ENCODE measurements at regions not wholly inside any gene's neighbourhood (a gene's known extent, or its start where the extent isn't known, plus 50 kb on each side); places are given as distances from the start of the nearest gene placed in this dataset.
"Not testable (repeated sequence)": the region's sequence is repeated elsewhere in the genome, so short reads cannot be mapped to it uniquely, and the experiment has no call there.

DNA sequence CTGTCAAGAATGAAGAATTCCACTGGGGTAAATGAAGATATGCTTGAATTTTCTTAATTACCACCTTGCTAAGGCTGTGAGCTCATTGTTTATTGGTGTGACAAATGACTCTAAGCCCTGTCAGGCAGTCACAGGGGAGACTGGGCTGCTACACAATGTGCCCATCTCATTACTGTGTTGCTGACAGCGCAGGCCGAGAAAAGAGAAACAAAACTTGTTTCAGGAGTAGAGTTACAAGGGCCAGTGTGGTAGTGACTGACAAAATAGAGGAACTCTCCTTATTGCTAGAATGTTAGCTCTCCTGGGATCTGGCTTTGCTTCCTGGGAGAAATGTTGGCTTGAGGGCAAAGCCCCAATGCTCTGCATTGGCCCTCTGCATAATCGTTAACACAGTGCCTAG, 130.4 kb upstream of the CRBN start:
- no peak for DNase-seq

DNA sequence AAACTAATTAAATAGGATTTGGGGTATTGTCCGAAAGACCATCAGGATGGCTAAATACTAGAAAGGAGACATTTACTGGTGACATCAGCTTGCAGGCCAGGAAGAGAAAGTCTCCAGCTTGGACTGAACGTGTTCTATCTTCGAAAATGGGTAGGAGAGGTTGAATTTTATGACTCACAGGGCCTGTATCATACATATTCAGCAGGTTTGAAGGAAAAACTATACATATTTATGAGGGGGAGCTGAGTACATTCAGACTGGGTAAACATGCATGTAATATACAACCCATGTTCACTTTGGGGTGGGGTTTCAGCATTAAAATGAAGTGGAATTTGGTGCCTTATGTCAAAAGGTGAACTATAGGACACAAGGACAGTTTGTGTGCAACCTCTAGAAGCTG, 129.3 kb upstream of the CRBN start:
- DNase-seq = no peak

DNA sequence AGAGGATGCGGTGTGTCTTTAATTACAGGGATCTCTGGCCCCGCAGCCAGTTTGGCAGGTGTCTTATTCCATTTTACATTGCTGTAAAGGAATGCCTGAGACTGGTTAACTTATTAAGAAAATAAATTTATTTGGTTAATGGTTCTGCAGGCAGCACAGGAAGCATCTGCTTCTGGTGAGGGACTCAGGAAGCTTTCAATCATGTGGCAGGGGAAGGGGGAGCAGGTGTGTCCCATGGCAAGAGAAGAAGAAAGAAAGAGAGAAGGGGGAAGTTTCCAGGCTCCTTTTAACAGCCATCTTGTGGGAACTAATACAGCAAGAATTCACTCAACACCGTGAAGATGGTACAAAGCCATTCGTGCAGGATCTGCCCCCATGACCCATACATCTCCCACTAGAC, 128.0 kb upstream of the CRBN start:
- DNase-seq = no peak

GRCh38 chr3:3305841-3306240, 126.3 kb upstream of the CRBN start:
- DNase-seq = no peak

GRCh38 chr3:3305084-3305483, 125.6 kb upstream of the CRBN start:
- no peak for DNase-seq

DNA sequence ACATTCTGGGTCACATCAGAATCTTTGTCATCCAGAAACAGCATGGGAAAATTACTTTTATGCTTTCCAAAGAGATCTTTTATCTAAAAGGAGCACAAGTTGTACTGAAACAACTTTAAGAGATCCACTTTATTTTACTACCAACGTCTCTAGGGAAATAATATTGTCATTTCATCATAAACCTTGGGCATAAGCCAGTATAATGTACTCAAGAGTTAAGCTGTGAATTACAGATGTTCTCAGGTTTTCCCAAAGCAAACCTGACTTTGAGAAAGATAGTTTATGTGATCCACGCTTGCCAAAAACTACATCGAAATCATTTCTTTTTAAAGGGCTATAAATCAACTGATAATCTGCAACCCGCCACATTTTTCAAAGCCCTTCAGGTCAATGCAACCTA, 124.1 kb upstream of the CRBN start:
- DNase-seq = no peak

DNA sequence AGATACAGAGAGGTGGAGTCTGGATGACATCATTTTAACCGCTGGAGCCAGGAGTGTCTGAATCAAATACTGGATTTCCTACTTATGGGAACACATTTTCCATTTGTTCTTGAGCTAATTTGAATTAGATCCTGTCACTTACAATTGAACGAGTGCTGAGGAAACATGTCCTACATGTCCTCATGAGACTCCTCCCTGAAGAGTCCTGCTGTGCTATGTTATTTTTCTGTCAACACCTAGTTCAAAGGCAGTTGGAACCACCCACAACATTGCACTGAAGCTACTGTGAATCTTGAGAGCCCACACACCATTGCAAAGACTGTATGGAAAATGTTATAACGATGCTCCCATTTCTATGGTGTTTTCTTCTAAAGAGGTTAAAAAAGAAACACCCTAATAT, 123.5 kb upstream of the CRBN start:
- DNase-seq = no peak

DNA sequence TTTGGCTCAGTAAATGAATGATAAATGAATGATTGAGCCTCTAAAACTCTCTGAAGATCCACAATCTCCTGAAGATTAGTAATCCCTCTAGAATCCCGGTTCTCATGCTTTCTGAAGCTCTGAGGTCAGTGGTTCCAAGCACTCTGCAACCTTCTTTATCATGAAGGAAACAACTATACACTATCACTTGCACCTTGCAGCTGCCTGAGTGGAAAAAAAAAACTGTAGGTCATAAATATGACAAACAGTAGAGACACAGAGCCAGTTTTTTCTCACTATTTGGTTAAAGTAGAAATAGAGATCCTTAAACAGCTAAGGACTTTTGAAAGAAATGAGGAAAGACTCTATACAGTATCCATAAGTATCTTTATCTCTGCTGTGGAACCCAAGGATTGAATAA, 122.0 kb upstream of the CRBN start:
- no peak for DNase-seq

- no peak for DNase-seq
These were observed 117.5 kb upstream of the CRBN start for GRCh38 chr3:3296979-3297381.

DNA sequence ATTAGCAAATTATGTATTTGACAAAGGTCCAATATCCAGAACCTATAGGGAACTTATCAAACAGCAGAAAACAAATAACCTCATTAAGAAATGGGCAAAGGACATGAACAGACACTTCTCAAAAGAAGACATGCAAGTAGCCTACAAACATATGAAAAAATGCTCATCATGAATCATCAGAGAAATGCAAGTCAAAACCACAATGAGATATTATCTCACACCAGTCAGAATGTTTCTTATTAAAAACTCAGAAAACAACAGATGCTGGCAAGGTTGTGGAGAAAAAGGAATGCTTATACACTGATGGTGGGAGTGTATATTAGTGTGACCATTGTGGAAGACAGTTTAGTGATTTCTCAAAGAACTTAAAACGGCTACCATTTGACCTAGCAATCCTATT, 116.1 kb upstream of the CRBN start:
- no peak for DNase-seq

- not testable (repeated sequence) for DNase-seq
These were observed 112.3 kb upstream of the CRBN start for GRCh38 chr3:3291756-3292283.

DNA sequence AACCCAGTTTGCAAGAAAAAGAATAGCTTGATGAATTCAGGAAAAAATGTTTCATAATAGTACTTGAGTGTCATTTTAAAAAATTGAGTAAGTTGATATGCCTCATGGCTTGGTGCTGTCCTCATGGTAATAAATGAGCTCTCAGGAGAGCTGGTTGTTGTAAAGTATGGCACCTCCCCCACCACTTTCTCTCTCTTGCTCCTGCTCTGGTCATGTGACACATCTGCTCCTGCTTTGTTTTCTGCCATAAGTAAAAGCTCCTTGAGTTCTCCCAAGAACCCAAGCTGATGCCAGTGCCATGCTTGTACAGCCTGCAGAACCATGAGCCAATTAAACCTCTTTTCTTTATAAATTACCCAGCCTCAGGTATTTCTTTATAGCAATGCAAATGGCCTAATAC, 108.8 kb upstream of the CRBN start:
- DNase-seq = no peak

DNA sequence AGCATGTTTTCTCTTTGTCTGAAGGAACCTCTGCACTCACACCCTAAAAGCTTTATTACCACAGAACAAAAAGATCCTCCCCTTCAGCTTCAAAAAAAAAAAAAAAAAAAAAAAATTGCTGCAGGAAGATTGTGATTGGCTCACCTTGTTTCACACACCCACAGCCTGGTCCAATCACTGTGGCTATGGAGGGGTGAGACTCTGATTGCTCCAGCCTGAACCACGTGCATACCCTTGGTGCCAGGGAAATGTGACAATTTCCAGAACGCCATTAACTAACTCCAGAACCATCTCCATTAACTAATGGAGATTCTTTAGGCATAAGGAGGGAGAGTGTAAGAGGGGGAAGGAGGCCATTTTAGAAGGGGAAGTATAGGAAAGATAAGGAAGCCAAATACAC, 106.5 kb upstream of the CRBN start:
- no peak for DNase-seq

DNA sequence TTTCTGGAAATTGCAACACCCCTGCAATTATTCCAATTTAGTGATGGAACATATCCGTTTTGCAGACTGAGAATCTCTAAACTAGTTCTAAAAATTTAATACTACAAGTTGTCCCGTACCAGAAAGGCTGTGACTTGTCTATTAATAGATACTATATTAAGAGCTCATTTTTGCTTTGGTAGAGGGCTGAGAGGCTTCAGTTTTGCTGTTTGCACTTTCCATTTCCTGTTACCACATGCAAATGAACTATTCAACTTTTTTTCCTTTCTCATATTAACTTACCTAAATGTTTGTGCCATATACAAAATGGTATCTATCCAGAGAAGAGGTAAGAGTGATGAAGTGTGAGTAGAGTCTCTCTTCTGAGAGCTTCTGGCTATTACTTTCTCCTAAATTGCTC, 101.5 kb upstream of the CRBN start:
- no peak for DNase-seq

DNA sequence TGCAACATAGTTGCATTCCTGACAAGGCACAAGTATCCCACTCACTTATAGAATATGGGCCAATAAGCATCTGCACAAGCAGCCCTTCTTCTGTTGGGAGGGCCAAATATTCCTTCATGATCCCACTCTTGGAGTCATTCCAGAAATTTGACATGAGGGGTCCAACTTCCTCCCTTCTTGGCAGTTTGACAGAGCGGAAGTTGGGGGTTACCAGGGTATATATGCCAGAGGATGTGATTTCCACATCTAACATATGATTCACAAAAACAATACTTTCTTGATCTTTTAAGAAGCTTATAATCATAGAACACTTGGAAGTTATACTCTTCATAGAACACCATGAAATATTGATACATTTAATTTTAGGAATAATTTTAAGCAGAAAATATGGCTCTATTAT, 100.9 kb upstream of the CRBN start:
- no peak for DNase-seq

DNA sequence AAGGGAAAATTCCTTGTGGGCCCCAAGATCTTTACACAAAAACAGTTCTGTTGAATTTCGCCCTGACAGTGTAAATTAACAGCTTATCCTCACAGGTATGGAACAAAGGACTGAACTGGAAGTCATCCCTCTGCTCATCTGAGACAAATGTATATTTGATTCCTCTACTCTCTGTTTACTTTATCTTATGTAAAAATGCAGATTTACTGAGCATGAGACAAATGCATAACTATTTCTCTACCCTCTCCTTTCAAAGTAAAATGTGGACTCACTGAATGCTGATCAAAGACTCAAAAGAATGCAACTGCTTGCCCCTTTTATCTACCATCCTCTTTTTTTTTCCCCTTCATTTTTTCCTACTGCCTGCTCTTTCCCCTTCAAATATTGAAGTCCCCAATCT, 98.6 kb upstream of the CRBN start:
- no peak for DNase-seq

- no peak for DNase-seq
These were observed 97.1 kb upstream of the CRBN start for GRCh38 chr3:3276630-3277029.

GRCh38 chr3:3264796-3265195, 85.3 kb upstream of the CRBN start:
- no peak for DNase-seq

GRCh38 chr3:3260870-3261269, 81.4 kb upstream of the CRBN start:
- no peak for DNase-seq

- no peak for DNase-seq
These were observed 79.7 kb upstream of the CRBN start for GRCh38 chr3:3259181-3259580.

- no peak for DNase-seq
These were observed 78.8 kb upstream of the CRBN start for GRCh38 chr3:3258281-3258680.

GRCh38 chr3:3241596-3241995, 62.1 kb upstream of the CRBN start:
- DNase-seq = no peak

DNA sequence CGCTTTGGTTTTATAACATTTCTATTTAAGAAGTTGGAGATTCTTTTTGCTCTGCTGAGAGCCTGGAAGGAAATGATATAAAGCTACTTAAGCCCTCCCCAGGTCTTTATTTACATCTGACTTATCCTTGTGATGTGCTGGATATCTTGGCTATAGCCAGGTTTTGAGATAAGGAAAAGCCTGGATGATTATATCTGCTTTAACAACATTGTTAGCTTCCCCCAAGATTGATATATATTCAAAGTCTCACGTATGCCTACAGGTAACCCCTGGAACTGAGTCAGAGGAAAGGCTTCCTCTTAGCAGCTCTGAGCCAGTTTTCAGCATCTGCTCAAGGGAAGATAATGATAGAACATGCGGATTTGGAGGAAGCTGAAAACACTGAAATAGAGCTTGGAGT, 61.5 kb upstream of the CRBN start:
- no peak for DNase-seq

GRCh38 chr3:3237979-3238378, 58.5 kb upstream of the CRBN start:
- DNase-seq = no peak

- no peak for DNase-seq
These were observed 52.8 kb upstream of the CRBN start for GRCh38 chr3:3232251-3232650.
